Panc1 (cell line): ENCODE measurements at regions not wholly inside any gene's neighbourhood (a gene's known extent, or its start where the extent isn't known, plus 50 kb on each side); places are given as distances from the start of the nearest gene placed in this dataset.

ENCODE experiments used
- ATAC-seq: fragments of 200-7000 bp; cut with Tn5 transposase; 2 replicates; pipeline ENCODE4 v1.9.1; 2020; ENCODE audit warnings: mild to moderate bottlenecking, moderate library complexity
- BruUV-seq: library from RNA; stranded (reverse); fragments of 400-500 nt; replicated peaks from 2 replicates; lab custom pipeline; 2021; lab: Mats Ljungman, UMichigan
- CTCF ChIA-PET: fragments of 300-600 bp; sonication (Branson Sonifier 250); formaldehyde crosslinking; loops from one replicate; lab custom pipeline; 2022; ENCODE audit warnings: antibody characterized with exemption; lab: Charles Lee
- POLR2A ChIA-PET: fragments of 300-600 bp; sonication (Branson Sonifier 250); formaldehyde crosslinking; loops from one replicate; lab custom pipeline; 2022; ENCODE audit warnings: antibody characterized with exemption; lab: Charles Lee
- DNase-seq: peaks from one replicate; pipeline ENCODE4 v3.0.0-alpha.2; 2010; ENCODE audit warnings: low read depth, low spot score
- H3K27ac ChIP-seq: 2 replicates; pipeline ENCODE4 v1.5.1; 2011; ENCODE audit warnings: mild to moderate bottlenecking, low read length, inconsistent platforms
- H3K27me3 ChIP-seq: fragments of 200-500 bp; sonication (Bioruptor generic); 2 replicates; pipeline ENCODE4 v1.6.0; 2014; ENCODE audit warnings: low read length, inconsistent platforms; ENCODE audit not compliant: control insufficient read depth, insufficient read depth
- H3K36me3 ChIP-seq: fragments of 200-500 bp; sonication (Bioruptor generic); 2 replicates; pipeline ENCODE4 v1.5.1; 2014; ENCODE audit warnings: inconsistent platforms, mild to moderate bottlenecking, low read length, moderate library complexity; ENCODE audit not compliant: control insufficient read depth, insufficient read depth
- H3K4me1 ChIP-seq: 2 replicates; pipeline ENCODE4 v1.5.1; 2011; ENCODE audit warnings: inconsistent platforms, mild to moderate bottlenecking, low read length, moderate library complexity; ENCODE audit not compliant: control insufficient read depth, insufficient read depth
- H3K4me3 ChIP-seq, 2 experiments: 2 replicates each; pipeline ENCODE4 v1.5.1; 2011 to 2012; ENCODE audit warnings: low read depth in 2 of 2, low read length in 2 of 2, mild to moderate bottlenecking in 2 of 2, inconsistent platforms in 1 of 2, moderate library complexity in 1 of 2
- H3K9me3 ChIP-seq: fragments of 200-500 bp; sonication (Bioruptor generic); 2 replicates; pipeline ENCODE4 v1.5.1; 2014; ENCODE audit warnings: low read depth, mild to moderate bottlenecking, inconsistent platforms, low read length, moderate library complexity; ENCODE audit not compliant: control insufficient read depth, insufficient read depth
- CTCF ChIP-seq: fragments of 450-650 bp; IDR thresholded peaks from 2 replicates; pipeline ENCODE4 v1.5.1; 2017; ENCODE audit warnings: mild to moderate bottlenecking
- POLR2AphosphoS5 ChIP-seq: IDR thresholded peaks from 2 replicates; pipeline ENCODE4 v1.6.1; 2012; ENCODE audit warnings: mild to moderate bottlenecking, low read depth, low read length, moderate library complexity
- SIN3A ChIP-seq: IDR thresholded peaks from 2 replicates; pipeline ENCODE4 v1.6.1; 2012; ENCODE audit warnings: low read depth, mild to moderate bottlenecking, low read length, moderate library complexity, borderline replicate concordance; ENCODE audit not compliant: insufficient read depth
- TCF7L2 ChIP-seq: IDR thresholded peaks from 2 replicates; pipeline ENCODE4 v1.6.1; 2011; ENCODE audit warnings: mild to moderate bottlenecking, low read depth, low read length, inconsistent platforms
- in situ Hi-C: cut with HindIII; loops from 2 replicates; pipeline ENCODE4 v1.10.0; 2016; ENCODE audit warnings: low sequenced_read_pairs, low pct_unique_long_range_greater_than_20kb
- intact Hi-C: fragments of 100-400 bp; cut with micrococcal nuclease; formaldehyde crosslinking; loops from one replicate; pipeline ENCODE4 v1.10.0; 2022; ENCODE audit not compliant: unreplicated experiment
- TF ChIP-seq, protein P1 (sequence below), 2 experiments: IDR thresholded peaks; 2 replicates each; pipeline ENCODE4 v1.6.1; 2011 to 2012; ENCODE audit warnings: low read depth in 2 of 2, control low read depth in 1 of 2, low read length in 1 of 2, mild to moderate bottlenecking in 1 of 2, moderate library complexity in 1 of 2; ENCODE audit not compliant: insufficient read depth in 1 of 2

DNA sequence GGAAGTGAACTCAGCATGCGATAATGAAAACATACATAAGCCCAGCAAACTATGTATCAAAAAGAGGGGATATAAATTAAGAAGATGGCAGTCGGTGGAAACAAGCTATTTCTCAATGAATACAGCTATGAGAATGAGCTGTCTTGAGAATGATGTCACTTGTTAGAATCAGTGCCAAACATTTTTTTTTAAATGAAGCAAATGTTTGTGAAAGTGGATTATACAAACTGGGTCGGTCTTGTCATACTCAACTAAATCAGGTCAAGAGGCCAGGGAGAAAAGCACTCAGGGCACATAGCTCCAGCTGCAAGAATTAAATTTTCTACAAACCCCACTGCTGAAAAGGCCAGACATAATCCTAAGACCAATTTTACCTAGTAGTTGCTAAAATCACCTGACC, 1048.4 kb downstream of the SLITRK1 start:
- Histone ChIP-seq H3K36me3 (no peaks in the 10 kb centered on the region), H3K4me3 (no peak overlapping the region), H3K9me3 (no peaks in the 10 kb centered on the region), H3K27me3 (no peaks in the 10 kb centered on the region; the same call in 1 of the 2 replicates), H3K27ac (no peak overlapping the region), H3K4me1 (no peaks in the 10 kb centered on the region)
- DNase-seq (no peak), ATAC-seq (no peak)
- POLR2A ChIA-PET, result no interaction called here
- CTCF ChIA-PET, result no interaction called here
- intact Hi-C loops (no loop called here), in situ Hi-C loops (no loop called here)
- TF ChIP-seq TCF7L2 (no peak), POLR2AphosphoS5 (no peak)
- no TSS peak for BruUV-seq

- no TSS peak for BruUV-seq
- TF ChIP-seq, protein P1, sequence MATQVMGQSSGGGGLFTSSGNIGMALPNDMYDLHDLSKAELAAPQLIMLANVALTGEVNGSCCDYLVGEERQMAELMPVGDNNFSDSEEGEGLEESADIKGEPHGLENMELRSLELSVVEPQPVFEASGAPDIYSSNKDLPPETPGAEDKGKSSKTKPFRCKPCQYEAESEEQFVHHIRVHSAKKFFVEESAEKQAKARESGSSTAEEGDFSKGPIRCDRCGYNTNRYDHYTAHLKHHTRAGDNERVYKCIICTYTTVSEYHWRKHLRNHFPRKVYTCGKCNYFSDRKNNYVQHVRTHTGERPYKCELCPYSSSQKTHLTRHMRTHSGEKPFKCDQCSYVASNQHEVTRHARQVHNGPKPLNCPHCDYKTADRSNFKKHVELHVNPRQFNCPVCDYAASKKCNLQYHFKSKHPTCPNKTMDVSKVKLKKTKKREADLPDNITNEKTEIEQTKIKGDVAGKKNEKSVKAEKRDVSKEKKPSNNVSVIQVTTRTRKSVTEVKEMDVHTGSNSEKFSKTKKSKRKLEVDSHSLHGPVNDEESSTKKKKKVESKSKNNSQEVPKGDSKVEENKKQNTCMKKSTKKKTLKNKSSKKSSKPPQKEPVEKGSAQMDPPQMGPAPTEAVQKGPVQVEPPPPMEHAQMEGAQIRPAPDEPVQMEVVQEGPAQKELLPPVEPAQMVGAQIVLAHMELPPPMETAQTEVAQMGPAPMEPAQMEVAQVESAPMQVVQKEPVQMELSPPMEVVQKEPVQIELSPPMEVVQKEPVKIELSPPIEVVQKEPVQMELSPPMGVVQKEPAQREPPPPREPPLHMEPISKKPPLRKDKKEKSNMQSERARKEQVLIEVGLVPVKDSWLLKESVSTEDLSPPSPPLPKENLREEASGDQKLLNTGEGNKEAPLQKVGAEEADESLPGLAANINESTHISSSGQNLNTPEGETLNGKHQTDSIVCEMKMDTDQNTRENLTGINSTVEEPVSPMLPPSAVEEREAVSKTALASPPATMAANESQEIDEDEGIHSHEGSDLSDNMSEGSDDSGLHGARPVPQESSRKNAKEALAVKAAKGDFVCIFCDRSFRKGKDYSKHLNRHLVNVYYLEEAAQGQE (IDR thresholded peaks at IDR 0.05; ENCODE audit: insufficient read depth in 1 of 2, low read depth in 2 of 2, low read length in 1 of 2), result no peak
- no peak for TF ChIP-seq SIN3A
- TF ChIP-seq POLR2AphosphoS5, result no peak
- TF ChIP-seq TCF7L2, result no peak
- no peak for TF ChIP-seq CTCF
- H3K36me3 ChIP-seq, result no peaks in the 10 kb centered on the region
- intact Hi-C loops (no loop called here), in situ Hi-C loops (no loop called here)
- POLR2A ChIA-PET, result no interaction called here
- no peaks in the 10 kb centered on the region for H3K4me1 ChIP-seq
- DNase-seq (no peak), ATAC-seq (no peak)
- H3K9me3 ChIP-seq, result no peaks in the 10 kb centered on the region
- CTCF ChIA-PET, result no interaction called here
- no peak overlapping the region for H3K4me3 ChIP-seq
- no peak overlapping the region for H3K27ac ChIP-seq
- no peaks in the 10 kb centered on the region; the same call in 1 of the 2 replicates for H3K27me3 ChIP-seq
Measured at GRCh38 chr13:82829040-82829439, 1053.2 kb downstream of the SLITRK1 start.

- H3K36me3 ChIP-seq, result no peaks in the 10 kb centered on the region
- intact Hi-C loops (no loop called here), in situ Hi-C loops (no loop called here)
- H3K4me3 ChIP-seq, result no peak overlapping the region
- POLR2A ChIA-PET, result no interaction called here
- TF ChIP-seq, protein P1 (IDR thresholded peaks at IDR 0.05; ENCODE audit: insufficient read depth in 1 of 2, low read depth in 2 of 2, low read length in 1 of 2), result no peak
- no peak for TF ChIP-seq SIN3A
- no peak for TF ChIP-seq TCF7L2
- no peak for TF ChIP-seq POLR2AphosphoS5
- no peak for TF ChIP-seq CTCF
- no peaks in the 10 kb centered on the region for H3K4me1 ChIP-seq
- no peak for ATAC-seq
- CTCF ChIA-PET, result no interaction called here
- BruUV-seq, result no TSS peak
- no peaks in the 10 kb centered on the region; the same call in 1 of the 2 replicates for H3K27me3 ChIP-seq
- no peak for DNase-seq
- H3K27ac ChIP-seq, result no peak overlapping the region
- no peaks in the 10 kb centered on the region for H3K9me3 ChIP-seq
Measured at GRCh38 chr13:82827724-82828123, 1054.5 kb downstream of the SLITRK1 start.
